OCI-LY7 (cell line): ENCODE measurements at regions not wholly inside any gene's neighbourhood (a gene's known extent, or its start where the extent isn't known, plus 50 kb on each side); places are given as distances from the start of the nearest gene placed in this dataset.

Experiments used
- EZH2phosphoT487 ChIP-seq: fragments of 200-600 bp; sonication (generic); IDR thresholded peaks from 2 replicates; pipeline ENCODE4 v1.6.1; 2018; ENCODE audit warnings: low read depth, borderline replicate concordance, mild to moderate bottlenecking, mixed run types, antibody characterized with exemption, low read length, moderate library complexity, mixed read lengths
- TF ChIP-seq, protein P1 (sequence below): fragments of 200-600 bp; sonication (generic); conservative IDR thresholded peaks from 2 replicates; pipeline ENCODE4 v1.5.1; 2014; ENCODE audit warnings: mild to moderate bottlenecking, antibody characterized with exemption, low read length, moderate library complexity, mixed read lengths

DNA sequence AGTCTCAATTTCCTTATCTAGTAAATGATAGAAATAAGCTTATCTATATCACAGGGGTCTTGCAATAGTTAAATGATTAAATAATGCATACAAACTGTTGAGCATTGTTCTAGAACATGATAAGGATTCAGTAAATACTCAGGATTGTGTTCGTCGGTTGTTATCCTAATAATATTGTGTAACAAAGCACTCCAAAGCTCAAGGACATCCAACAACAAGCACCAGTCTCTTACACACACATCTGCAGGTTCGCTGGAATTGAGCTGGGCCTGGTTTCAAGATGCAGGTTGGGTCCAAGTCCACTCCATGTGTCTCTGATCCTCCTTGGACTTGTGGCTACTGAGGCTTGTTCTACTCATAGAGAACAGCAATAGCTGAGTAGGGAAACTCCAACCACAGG, 74.1 kb upstream of the MC3R start:
- TF ChIP-seq, protein P1, sequence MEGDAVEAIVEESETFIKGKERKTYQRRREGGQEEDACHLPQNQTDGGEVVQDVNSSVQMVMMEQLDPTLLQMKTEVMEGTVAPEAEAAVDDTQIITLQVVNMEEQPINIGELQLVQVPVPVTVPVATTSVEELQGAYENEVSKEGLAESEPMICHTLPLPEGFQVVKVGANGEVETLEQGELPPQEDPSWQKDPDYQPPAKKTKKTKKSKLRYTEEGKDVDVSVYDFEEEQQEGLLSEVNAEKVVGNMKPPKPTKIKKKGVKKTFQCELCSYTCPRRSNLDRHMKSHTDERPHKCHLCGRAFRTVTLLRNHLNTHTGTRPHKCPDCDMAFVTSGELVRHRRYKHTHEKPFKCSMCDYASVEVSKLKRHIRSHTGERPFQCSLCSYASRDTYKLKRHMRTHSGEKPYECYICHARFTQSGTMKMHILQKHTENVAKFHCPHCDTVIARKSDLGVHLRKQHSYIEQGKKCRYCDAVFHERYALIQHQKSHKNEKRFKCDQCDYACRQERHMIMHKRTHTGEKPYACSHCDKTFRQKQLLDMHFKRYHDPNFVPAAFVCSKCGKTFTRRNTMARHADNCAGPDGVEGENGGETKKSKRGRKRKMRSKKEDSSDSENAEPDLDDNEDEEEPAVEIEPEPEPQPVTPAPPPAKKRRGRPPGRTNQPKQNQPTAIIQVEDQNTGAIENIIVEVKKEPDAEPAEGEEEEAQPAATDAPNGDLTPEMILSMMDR, result no peak
- TF ChIP-seq EZH2phosphoT487, result no peak
